Adrenal gland (tissue), 5 donors: ENCODE measurements at regions not wholly inside any gene's neighbourhood (a gene's known extent, or its start where the extent isn't known, plus 50 kb on each side); places are given as distances from the start of the nearest gene placed in this dataset.

ENCODE experiments used
- CTCF ChIP-seq, 6 experiments: fragments of 450-650 bp in 4 of 6; fragments of 200-600 bp in 2 of 6; sonication (generic) in 1 of 6; IDR thresholded peaks; 1 replicate in 5 of 6; 2 replicates in 1 of 6; pipeline versions ENCODE4 v1.5.1 to v1.8.0; 2016 to 2021; ENCODE audit warnings: antibody characterized with exemption in 6 of 6, mild to moderate bottlenecking in 2 of 6, moderate library complexity in 1 of 6
- POLR2A ChIP-seq, 2 donors: fragments of 450-650 bp; IDR thresholded peaks; one replicate each; pipeline ENCODE4 v1.6.1; 2017; ENCODE audit warnings: antibody characterized with exemption in 2 of 2, mild to moderate bottlenecking in 2 of 2, moderate library complexity in 1 of 2
- donor health status: DM: no; HTN: no; CAD: no.

- TF ChIP-seq CTCF (IDR thresholded peaks at IDR 0.05): no peak
- TF ChIP-seq POLR2A (IDR thresholded peaks at IDR 0.05): no peak
These were observed 69.8 kb upstream of the SSBP3 start for GRCh38 chr1:54475946-54476516.
